ENCODE measurements at regions not wholly inside any gene's neighbourhood (a gene's known extent, or its start where the extent isn't known, plus 50 kb on each side); places are given as distances from the start of the nearest gene placed in this dataset.
"Not testable (repeated sequence)": the region's sequence is repeated elsewhere in the genome, so short reads cannot be mapped to it uniquely, and the experiment has no call there.

GRCh38 chr14:37816135-37816534 is 220.7 kb downstream of the TTC6 start:
- Mint-ChIP-seq H3K36me3 (ENCODE audit: low read depth) (no peaks in the 10 kb centered on the region), H3K4me1 (no peaks in the 10 kb centered on the region), H3K4me3 (no peak overlapping the region), H3K27ac (no peak overlapping the region), H3K27me3 (no peaks in the 10 kb centered on the region)
- ATAC-seq (no peak), DNase-seq (no peak)
- H3K9me3 ChIP-seq (ENCODE audit: control insufficient read depth, low read length, poor library complexity, severe bottlenecking), result no peaks in the 10 kb centered on the region

- ATAC-seq, result no peak
- H3K4me1 Mint-ChIP-seq, result no peaks in the 10 kb centered on the region
These were observed 221.4 kb downstream of the TTC6 start for GRCh38 chr14:37816743-37817295.

DNA sequence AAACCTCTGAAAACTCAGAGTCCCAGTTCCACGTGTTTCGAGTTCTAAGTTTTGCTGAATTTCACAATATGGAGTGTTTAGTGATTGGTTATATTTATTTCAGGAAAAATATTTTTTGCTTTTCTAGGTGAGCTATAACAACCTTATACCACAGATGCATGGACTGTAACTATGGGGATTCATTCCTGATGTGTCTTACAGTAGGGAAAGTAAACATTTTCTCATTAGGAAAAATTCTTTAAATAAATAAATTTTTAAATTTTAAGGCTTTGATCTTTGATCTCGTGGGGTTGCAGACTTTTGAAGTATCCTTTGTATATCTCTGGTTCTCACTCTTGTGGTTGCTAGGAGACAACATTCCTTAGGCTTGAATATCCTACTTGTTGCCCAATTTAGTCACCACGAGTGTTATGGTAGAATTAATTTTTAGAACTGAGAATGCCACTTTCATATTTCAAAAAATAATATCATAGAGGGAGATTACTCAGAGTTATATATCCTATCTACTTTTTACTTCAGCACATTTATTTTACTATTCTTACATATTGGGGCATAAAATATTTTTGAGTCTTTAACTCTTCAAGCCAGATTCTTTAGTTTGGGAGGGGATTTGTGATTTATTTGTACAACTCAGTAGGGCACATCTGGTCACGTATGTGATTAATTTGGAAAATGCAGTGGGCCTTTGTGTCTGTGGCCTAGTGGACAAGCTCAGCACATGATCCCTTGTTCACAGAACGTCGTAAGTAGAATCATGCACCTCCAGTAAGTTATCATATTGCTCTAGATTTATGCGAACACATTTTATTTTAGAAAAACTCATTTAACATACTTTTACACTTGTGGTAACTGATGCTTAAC is 224.0 kb downstream of the TTC6 start:
- H3K36me3 Mint-ChIP-seq (ENCODE audit: low read depth), result no peaks in the 10 kb centered on the region
- H3K4me3 Mint-ChIP-seq, result no peak overlapping the region
- H3K27ac Mint-ChIP-seq, result no peak overlapping the region
- DNase-seq (no peak), ATAC-seq (no peak)
- H3K4me1 Mint-ChIP-seq, result no peaks in the 10 kb centered on the region
- no peaks in the 10 kb centered on the region for H3K9me3 ChIP-seq (ENCODE audit: control insufficient read depth, low read length, poor library complexity, severe bottlenecking)
- H3K27me3 Mint-ChIP-seq, result no peaks in the 10 kb centered on the region

More at GRCh38 chr14:37816743-37817295, 221.4 kb downstream of the TTC6 start:
- Mint-ChIP-seq H3K27me3 (no peaks in the 10 kb centered on the region), H3K36me3 (ENCODE audit: low read depth) (no peaks in the 10 kb centered on the region), H3K27ac (no peak overlapping the region), H3K4me3 (no peak overlapping the region)
- DNase-seq, result no peak
- no peaks in the 10 kb centered on the region for H3K9me3 ChIP-seq (ENCODE audit: control insufficient read depth, low read length, poor library complexity, severe bottlenecking)

GRCh38 chr14:37820810-37821209 is 225.4 kb downstream of the TTC6 start:
- not testable (repeated sequence) for H3K27ac Mint-ChIP-seq; ATAC-seq; H3K9me3 ChIP-seq (ENCODE audit: control insufficient read depth, low read length, poor library complexity, severe bottlenecking); H3K4me3 Mint-ChIP-seq; H3K4me1 Mint-ChIP-seq; H3K36me3 Mint-ChIP-seq (ENCODE audit: low read depth); H3K27me3 Mint-ChIP-seq; DNase-seq

DNA sequence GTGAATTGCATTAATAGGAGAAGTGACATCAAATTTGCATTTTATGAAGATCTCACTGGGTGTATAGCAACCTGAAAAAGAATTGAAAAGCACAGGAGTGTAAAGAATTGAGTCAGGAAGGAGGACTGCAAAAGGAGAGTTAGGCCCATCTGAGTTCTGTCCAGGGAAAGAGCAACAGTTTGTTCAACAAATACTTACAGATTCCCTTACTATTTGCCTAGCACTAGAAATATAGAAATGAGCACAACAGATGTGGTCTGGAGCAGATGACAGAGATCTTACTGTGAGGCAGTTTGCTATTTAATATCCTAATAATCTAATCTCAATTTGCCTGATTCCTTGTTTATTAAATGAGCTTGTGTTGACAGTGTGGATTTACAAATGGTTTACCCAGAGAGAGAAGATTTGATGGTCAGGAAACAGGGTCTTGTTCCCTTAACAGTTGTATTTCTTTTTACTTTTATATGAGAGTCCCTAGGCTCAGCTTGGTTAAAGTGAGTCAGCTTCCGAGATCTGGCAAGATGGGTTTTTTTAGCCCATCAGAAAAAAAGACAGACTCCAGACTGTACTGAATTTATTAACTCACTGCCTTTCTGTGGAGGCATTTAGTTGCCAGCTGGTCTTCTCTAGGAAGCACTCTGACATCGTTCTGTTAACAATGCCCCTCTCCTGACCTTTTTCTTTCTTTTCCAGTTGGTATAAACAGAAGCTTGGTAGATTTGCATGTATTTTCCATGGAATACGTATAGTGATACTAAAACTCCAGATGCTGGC is 229.7 kb downstream of the TTC6 start:
- no peak overlapping the region for H3K27ac Mint-ChIP-seq
- no peak for DNase-seq
- H3K4me3 Mint-ChIP-seq, result no peak overlapping the region
- H3K4me1 Mint-ChIP-seq, result no peaks in the 10 kb centered on the region
- H3K27me3 Mint-ChIP-seq, result no peaks in the 10 kb centered on the region
- no peak for ATAC-seq
- H3K9me3 ChIP-seq (ENCODE audit: control insufficient read depth, low read length, poor library complexity, severe bottlenecking), result no peaks in the 10 kb centered on the region
- no peaks in the 10 kb centered on the region for H3K36me3 Mint-ChIP-seq (ENCODE audit: low read depth)

- Mint-ChIP-seq H3K36me3 (ENCODE audit: low read depth) (no peaks in the 10 kb centered on the region), H3K27ac (no peak overlapping the region), H3K27me3 (no peaks in the 10 kb centered on the region), H3K4me1 (no peaks in the 10 kb centered on the region), H3K4me3 (no peak overlapping the region)
- no peaks in the 10 kb centered on the region for H3K9me3 ChIP-seq (ENCODE audit: control insufficient read depth, low read length, poor library complexity, severe bottlenecking)
- ATAC-seq (no peak), DNase-seq (no peak)
These were observed 231.4 kb downstream of the TTC6 start for GRCh38 chr14:37826869-37827268.

DNA sequence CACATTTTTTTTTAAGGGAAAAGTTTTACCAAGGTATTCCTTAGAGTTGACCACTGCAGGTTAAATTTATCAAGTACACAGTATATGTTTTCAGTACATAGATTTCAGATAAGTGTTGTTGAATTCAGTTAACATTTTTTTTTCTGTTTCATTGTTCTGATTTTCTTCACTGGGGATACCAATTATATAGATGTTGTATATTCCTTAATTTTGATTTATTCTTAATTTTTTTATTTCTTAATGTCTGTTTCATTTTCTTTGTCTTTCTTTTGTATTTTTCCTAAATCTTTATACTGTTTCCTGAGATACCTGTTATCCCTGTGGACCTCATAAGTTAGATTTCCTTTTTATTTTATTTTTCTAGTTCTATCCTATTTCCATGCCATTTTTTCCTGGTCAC is 234.8 kb downstream of the TTC6 start:
- Mint-ChIP-seq H3K4me1 (no peaks in the 10 kb centered on the region), H3K27me3 (no peaks in the 10 kb centered on the region), H3K4me3 (no peak overlapping the region), H3K27ac (no peak overlapping the region), H3K36me3 (ENCODE audit: low read depth) (no peaks in the 10 kb centered on the region)
- DNase-seq (no peak), ATAC-seq (no peak)
- peaks cover 3% of the 10 kb centered on the region for H3K9me3 ChIP-seq (ENCODE audit: control insufficient read depth, low read length, poor library complexity, severe bottlenecking)

- peaks cover 3% of the 10 kb centered on the region for H3K9me3 ChIP-seq (ENCODE audit: control insufficient read depth, low read length, poor library complexity, severe bottlenecking)
- H3K4me1 Mint-ChIP-seq, result no peaks in the 10 kb centered on the region
- ATAC-seq, result no peak
- H3K4me3 Mint-ChIP-seq, result no peak overlapping the region
- H3K27me3 Mint-ChIP-seq, result no peaks in the 10 kb centered on the region
- H3K36me3 Mint-ChIP-seq (ENCODE audit: low read depth), result no peaks in the 10 kb centered on the region
- no peak for DNase-seq
- H3K27ac Mint-ChIP-seq, result no peak overlapping the region
These were observed 238.8 kb downstream of the TTC6 start for GRCh38 chr14:37834275-37834674.

DNA sequence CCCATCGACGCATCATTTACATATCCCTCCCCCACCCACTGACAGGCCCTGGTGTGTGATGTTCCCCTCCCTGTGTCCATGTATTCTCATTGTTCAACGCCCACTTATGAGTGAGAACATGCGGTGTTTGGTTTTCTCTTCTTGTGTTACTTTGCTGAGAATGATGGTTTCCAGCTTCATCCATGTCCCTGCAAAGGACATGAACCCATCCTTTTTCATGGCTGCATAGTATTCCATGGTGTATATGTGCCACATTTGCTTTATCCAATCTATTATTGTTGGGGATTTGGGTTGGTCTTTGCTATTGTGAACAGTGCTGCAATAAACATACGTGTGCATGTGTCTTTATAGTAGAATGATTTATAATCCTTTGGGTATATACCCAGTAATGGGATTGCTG is 243.3 kb downstream of the TTC6 start:
- H3K4me1 Mint-ChIP-seq, result not testable (repeated sequence)

DNA sequence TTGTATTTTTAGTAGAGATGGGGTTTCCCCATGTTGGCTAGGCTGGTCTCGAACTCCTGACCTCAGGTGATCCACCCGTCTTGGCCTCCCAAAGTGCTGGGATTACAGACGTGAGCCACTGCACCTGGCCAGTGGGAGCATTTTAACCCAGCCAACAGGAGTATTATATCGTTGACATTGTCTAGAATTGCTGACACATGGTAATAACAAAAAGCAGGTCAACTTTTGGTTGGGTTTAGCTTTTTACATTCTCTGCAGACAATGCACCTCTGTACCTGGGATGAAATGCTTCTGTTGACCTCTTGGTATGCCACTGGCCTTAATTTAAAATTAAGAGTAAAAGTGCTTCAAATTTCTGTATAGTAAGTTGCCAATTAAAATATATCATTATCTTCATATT is 245.6 kb downstream of the TTC6 start:
- H3K4me1 Mint-ChIP-seq, result not testable (repeated sequence)

More for the DNA sequence above, 243.3 kb downstream of the TTC6 start:
- not testable (repeated sequence) for ATAC-seq; H3K4me3 Mint-ChIP-seq; H3K27ac Mint-ChIP-seq; H3K9me3 ChIP-seq (ENCODE audit: control insufficient read depth, low read length, poor library complexity, severe bottlenecking); H3K36me3 Mint-ChIP-seq (ENCODE audit: low read depth); H3K27me3 Mint-ChIP-seq; DNase-seq

GRCh38 chr14:37842106-37842505 is 246.7 kb downstream of the TTC6 start:
- ATAC-seq, result no peak
- no peaks in the 10 kb centered on the region for H3K4me1 Mint-ChIP-seq
- H3K36me3 Mint-ChIP-seq (ENCODE audit: low read depth), result no peaks in the 10 kb centered on the region
- no peaks in the 10 kb centered on the region for H3K9me3 ChIP-seq (ENCODE audit: control insufficient read depth, low read length, poor library complexity, severe bottlenecking)
- no peak overlapping the region for H3K27ac Mint-ChIP-seq
- no peak overlapping the region for H3K4me3 Mint-ChIP-seq
- peaks cover 9% of the 10 kb centered on the region for H3K27me3 Mint-ChIP-seq
- no peak for DNase-seq

More for the DNA sequence above, 245.6 kb downstream of the TTC6 start:
- ATAC-seq; H3K27ac Mint-ChIP-seq; H3K27me3 Mint-ChIP-seq; H3K36me3 Mint-ChIP-seq (ENCODE audit: low read depth); H3K9me3 ChIP-seq (ENCODE audit: control insufficient read depth, low read length, poor library complexity, severe bottlenecking); H3K4me3 Mint-ChIP-seq; DNase-seq: not testable (repeated sequence)

DNA sequence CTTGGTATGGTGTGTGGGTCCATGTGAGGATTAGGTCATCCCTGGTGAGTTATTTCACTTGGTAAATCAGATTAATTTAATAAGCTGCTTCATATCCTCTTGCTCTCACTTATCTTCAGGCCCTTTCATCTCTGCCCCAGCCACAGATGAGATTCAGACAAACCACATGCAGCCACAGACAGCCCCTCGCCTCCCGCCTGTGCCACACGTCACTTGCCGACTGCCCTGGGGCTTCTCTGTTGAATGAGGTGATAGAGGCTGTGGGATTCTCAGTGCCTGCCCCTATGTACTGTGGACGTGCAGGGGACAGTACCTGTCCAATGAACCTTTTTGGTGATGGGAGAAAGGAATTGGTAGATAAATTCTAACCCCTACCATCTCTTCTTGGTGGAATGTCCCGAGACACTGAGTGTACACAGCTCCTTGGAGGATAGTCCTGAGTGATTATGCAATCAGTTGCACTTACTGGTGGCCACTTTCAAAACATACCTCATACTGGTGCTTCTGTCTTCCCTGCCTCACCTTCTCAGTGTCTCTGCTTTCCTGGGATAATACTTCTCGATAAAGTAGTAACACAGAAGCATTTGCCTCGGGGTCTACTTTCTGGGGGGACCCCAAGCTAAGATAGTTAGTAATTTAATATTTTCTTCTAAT is 248.7 kb downstream of the TTC6 start:
- Mint-ChIP-seq H3K36me3 (ENCODE audit: low read depth) (no peaks in the 10 kb centered on the region), H3K27me3 (peaks cover 9% of the 10 kb centered on the region), H3K27ac (no peak overlapping the region), H3K4me3 (no peak overlapping the region), H3K4me1 (no peaks in the 10 kb centered on the region)
- ATAC-seq (no peak), DNase-seq (no peak)
- H3K9me3 ChIP-seq (ENCODE audit: control insufficient read depth, low read length, poor library complexity, severe bottlenecking), result no peaks in the 10 kb centered on the region

- Mint-ChIP-seq H3K4me1 (no peaks in the 10 kb centered on the region), H3K27me3 (peaks cover 9% of the 10 kb centered on the region), H3K4me3 (no peak overlapping the region), H3K27ac (no peak overlapping the region), H3K36me3 (ENCODE audit: low read depth) (no peaks in the 10 kb centered on the region)
- ATAC-seq (no peak), DNase-seq (no peak)
- no peaks in the 10 kb centered on the region for H3K9me3 ChIP-seq (ENCODE audit: control insufficient read depth, low read length, poor library complexity, severe bottlenecking)
These were observed 249.2 kb downstream of the TTC6 start for GRCh38 chr14:37844614-37845013.
